ENCODE measurements at regions not wholly inside any gene's neighbourhood (a gene's known extent, or its start where the extent isn't known, plus 50 kb on each side); places are given as distances from the start of the nearest gene placed in this dataset.

GRCh38 chr20:58579819-58580473, 64.7 kb upstream of the APCDD1L start:
- TF ChIP-seq CTCF (IDR thresholded peaks at IDR 0.05) = no peak
- TF ChIP-seq POLR2A (IDR thresholded peaks at IDR 0.05) = no peak

Measured in esophagus squamous epithelium (tissue), 4 donors.